K562 (cell line): ENCODE measurements at regions not wholly inside any gene's neighbourhood (a gene's known extent, or its start where the extent isn't known, plus 50 kb on each side); places are given as distances from the start of the nearest gene placed in this dataset.

Source experiments
- ATAC-seq: fragments of 200-7000 bp; cut with Tn5 transposase; 3 replicates; pipeline ENCODE4 v1.9.1; 2020; ENCODE audit warnings: moderate library complexity
- BruUV-seq: library from RNA; stranded (reverse); fragments of 400-500 nt; replicated peaks from 2 replicates; lab custom pipeline; 2021; lab: Mats Ljungman, UMichigan
- CTCF ChIA-PET: fragments of 300-600 bp; formaldehyde crosslinking; extraction: SDS; loops from one replicate; lab custom pipeline; 2021; ENCODE audit warnings: low intra/inter-chr PET ratio; lab: Yijun Ruan, JAX
- POLR2A ChIA-PET: fragments of 300-600, 350-650 bp; sonication (Branson Sonifier 250); formaldehyde crosslinking; extraction: SDS; loops from one replicate; lab custom pipeline; 2021; ENCODE audit warnings: antibody characterized with exemption, inconsistent platforms; lab: Yijun Ruan, JAX
- DNase-seq, 4 experiments: peaks; one replicate each; pipeline versions ENCODE4 v3.0.0 to v3.0.0-alpha.2; 2011 to 2018; ENCODE audit warnings: low spot score in 3 of 4, mixed read lengths in 3 of 4; ENCODE audit errors: extremely low read depth in 1 of 4
- FAIRE-seq: peaks from 2 replicates; lab custom pipeline; 2011; peaks lifted over from hg19 to GRCh38; lab: Jason Lieb, UNC
- H2AFZ ChIP-seq: 2 replicates; pipeline ENCODE4 v1.6.0; 2011; ENCODE audit warnings: low read depth, low read length, control low read depth, inconsistent platforms
- H3K27ac ChIP-seq: fragments of 200-600 bp; 3 replicates; pipeline ENCODE4 v1.8.0; 2011; ENCODE audit warnings: low read depth, mild to moderate bottlenecking, control low read depth, inconsistent platforms, low read length, moderate library complexity, mixed read lengths; ENCODE audit errors: extremely low read depth
- H3K27me3 ChIP-seq, 2 experiments: fragments of 300-600 bp in 1 of 2; 2 replicates in 1 of 2; 3 replicates in 1 of 2; pipeline versions ENCODE4 v1.6.0 to v1.8.0; 2011; ENCODE audit warnings: inconsistent platforms in 2 of 2, low read length in 2 of 2, mild to moderate bottlenecking in 1 of 2, mixed read lengths in 1 of 2, moderate library complexity in 1 of 2; ENCODE audit not compliant: control insufficient read depth in 2 of 2, insufficient read depth in 2 of 2
- H3K36me3 ChIP-seq: fragments of 300-600 bp; 3 replicates; pipeline ENCODE4 v1.8.0; 2011; ENCODE audit warnings: mild to moderate bottlenecking, low read length, inconsistent platforms; ENCODE audit not compliant: control insufficient read depth, insufficient read depth
- H3K4me1 ChIP-seq, 2 experiments: fragments of 200-600 bp in 1 of 2; replicated peaks in 1 of 2; 2 replicates in 1 of 2; 3 replicates in 1 of 2; pipeline versions ENCODE4 v1.5.1 to v1.8.0; 2011; ENCODE audit warnings: inconsistent platforms in 2 of 2, low read length in 2 of 2, mild to moderate bottlenecking in 1 of 2, mixed read lengths in 1 of 2, moderate library complexity in 1 of 2; ENCODE audit not compliant: control insufficient read depth in 2 of 2, insufficient read depth in 2 of 2
- H3K4me2 ChIP-seq: 2 replicates; pipeline ENCODE4 v1.6.1; 2011; ENCODE audit warnings: low read length, control low read depth, inconsistent platforms, mixed read lengths; ENCODE audit not compliant: insufficient read depth
- H3K4me3 ChIP-seq: fragments of 200-600 bp; sonication (generic), shearing (Covaris generic); 2 replicates; pipeline ENCODE4 v1.5.1; 2016; ENCODE audit warnings: control low read depth, inconsistent platforms
- H3K79me2 ChIP-seq: fragments of 200-600 bp; 3 replicates; pipeline ENCODE4 v1.8.0; 2011; ENCODE audit warnings: low read length, inconsistent platforms; ENCODE audit not compliant: control insufficient read depth, insufficient read depth
- H3K9ac ChIP-seq, 2 experiments: 2 replicates each; pipeline versions ENCODE4 v1.6.0 to v1.6.1; 2011; ENCODE audit warnings: low read depth in 2 of 2, low read length in 2 of 2, control low read depth in 1 of 2, inconsistent platforms in 1 of 2, mild to moderate bottlenecking in 1 of 2, mixed read lengths in 1 of 2; ENCODE audit not compliant: insufficient read depth in 1 of 2
- H3K9me1 ChIP-seq: one replicate; pipeline ENCODE4 v1.6.0; 2011; ENCODE audit warnings: inconsistent platforms, mild to moderate bottlenecking, low read length, moderate library complexity; ENCODE audit not compliant: control insufficient read depth, insufficient read depth
- H3K9me3 ChIP-seq: replicated peaks from 2 replicates; pipeline ENCODE4 v1.5.1; 2011; ENCODE audit warnings: low read depth, low read length, inconsistent platforms; ENCODE audit not compliant: control insufficient read depth, insufficient read depth
- H4K20me1 ChIP-seq: replicated peaks from 2 replicates; pipeline ENCODE4 v1.6.1; 2011; ENCODE audit warnings: low read length, inconsistent platforms, mixed read lengths; ENCODE audit not compliant: control insufficient read depth, insufficient read depth
- ATF6 ChIP-seq: sonication (generic); formaldehyde crosslinking; IDR thresholded peaks from 2 replicates; pipeline ENCODE4 v1.4.0; 2020; ENCODE audit warnings: mild to moderate bottlenecking, missing genetic modification reagents
- BRD9 ChIP-seq: fragments of 450-650 bp; IDR thresholded peaks from 2 replicates; pipeline ENCODE4 v1.6.1; 2018; ENCODE audit warnings: low read depth; ENCODE audit not compliant: partially characterized antibody
- CHD2 ChIP-seq: IDR thresholded peaks from 2 replicates; pipeline ENCODE4 v1.6.1; 2011; ENCODE audit warnings: low read depth, low read length
- FOSL1 ChIP-seq: fragments of 200-800 bp; sonication (Bioruptor generic); conservative IDR thresholded peaks from 2 replicates; pipeline ENCODE4 v1.6.1; 2016; ENCODE audit warnings: missing genetic modification characterization, missing compliant biosample characterization
- HDAC1 ChIP-seq, 2 experiments: fragments of 450-650 bp; IDR thresholded peaks; 2 replicates each; pipeline ENCODE4 v1.6.1; 2016 to 2017; ENCODE audit warnings: inconsistent platforms in 1 of 2, mild to moderate bottlenecking in 1 of 2, moderate library complexity in 1 of 2
- NFIX ChIP-seq: fragments of 250-450 bp; sonication (Bioruptor Pico); IDR thresholded peaks from 2 replicates; pipeline ENCODE4 v1.4.0; 2020; ENCODE audit warnings: low read depth, mild to moderate bottlenecking, moderate library complexity
- NR1H2 ChIP-seq: sonication (generic); formaldehyde crosslinking; IDR thresholded peaks from 2 replicates; pipeline ENCODE4 v1.4.0; 2020; ENCODE audit warnings: mild to moderate bottlenecking, missing genetic modification reagents
- POLR3A ChIP-seq: IDR thresholded peaks from 2 replicates; pipeline ENCODE4 v1.6.1; 2011; ENCODE audit warnings: borderline replicate concordance, mild to moderate bottlenecking, moderate library complexity; ENCODE audit not compliant: insufficient read length, insufficient read depth; ENCODE audit errors: extremely low read depth
- PURB ChIP-seq: sonication (generic); formaldehyde crosslinking; IDR thresholded peaks from 2 replicates; pipeline ENCODE4 v1.9.0; 2021; ENCODE audit warnings: low read depth, mild to moderate bottlenecking, missing genetic modification reagents
- SAP30 ChIP-seq: fragments of 200-600 bp; sonication (generic); IDR thresholded peaks from 2 replicates; pipeline ENCODE4 v1.6.1; 2012; ENCODE audit warnings: borderline replicate concordance, low read depth, mild to moderate bottlenecking, moderate library complexity, low read length, control low read depth, inconsistent platforms; ENCODE audit not compliant: insufficient read depth, poor library complexity, severe bottlenecking
- SMARCE1 ChIP-seq: fragments of 450-650 bp; IDR thresholded peaks from 2 replicates; pipeline ENCODE4 v1.7.1; 2016; ENCODE audit warnings: mild to moderate bottlenecking
- SRSF7 ChIP-seq: fragments of 200-400 bp; formaldehyde crosslinking; optimal IDR thresholded peaks from 2 replicates; pipeline ENCODE3; 2017; ENCODE audit warnings: mild to moderate bottlenecking, low read depth, low read length
- TCF3 ChIP-seq: sonication (generic); formaldehyde crosslinking; IDR thresholded peaks from 2 replicates; pipeline ENCODE4 v1.4.0; 2020; ENCODE audit warnings: mild to moderate bottlenecking, missing genetic modification reagents
- TEAD1 ChIP-seq, 2 experiments: fragments of 450-650 bp in 1 of 2; sonication (generic) in 1 of 2; formaldehyde crosslinking; IDR thresholded peaks; 2 replicates each; pipeline versions ENCODE4 v1.4.0 to v1.8.0; 2020 to 2022; ENCODE audit warnings: mild to moderate bottlenecking in 2 of 2, missing genetic modification reagents in 1 of 2
- TOE1 ChIP-seq, 2 experiments: fragments of 450-650 bp in 1 of 2; sonication (generic) in 1 of 2; formaldehyde crosslinking in 1 of 2; IDR thresholded peaks; 2 replicates each; pipeline versions ENCODE4 v1.7.1 to v1.8.0; 2016 to 2022; ENCODE audit warnings: borderline replicate concordance in 2 of 2, mild to moderate bottlenecking in 2 of 2, antibody characterized with exemption in 1 of 2, inconsistent platforms in 1 of 2, low read depth in 1 of 2, missing genetic modification reagents in 1 of 2, moderate library complexity in 1 of 2
- ZMIZ1 ChIP-seq, 2 experiments: fragments of 150-350 bp in 1 of 2; IDR thresholded peaks; 2 replicates each; pipeline ENCODE4 v1.6.1; 2012 to 2016; ENCODE audit warnings: low read depth in 2 of 2, low read length in 2 of 2, mild to moderate bottlenecking in 1 of 2, moderate library complexity in 1 of 2
- ZNF175 ChIP-seq: fragments of 200-800 bp; sonication (Bioruptor generic); IDR thresholded peaks from 2 replicates; pipeline ENCODE4 v1.6.1; 2016; ENCODE audit warnings: low read depth, mild to moderate bottlenecking, missing genetic modification characterization, missing compliant biosample characterization
- WGBS: fragments of 100-300 bp; shearing (Covaris generic); methylation state at CpG from one replicate; pipeline ENCODE4 v1.1.6; 2016; ENCODE audit warnings: low coverage, mixed read lengths; ENCODE audit not compliant: insufficient coverage; ENCODE audit errors: missing lambda C conversion rate; 5-methylcytosine and 5-hydroxymethylcytosine counted together
- in situ Hi-C: fragments of 300-500 bp; cut with MboI; formaldehyde crosslinking; loops from 4 replicates; pipeline ENCODE4 v1.15.0; 2018; ENCODE audit warnings: inconsistent platforms, mixed read lengths
- intact Hi-C: fragments of 100-400 bp; cut with micrococcal nuclease; formaldehyde crosslinking; loops from 2 replicates; pipeline ENCODE4 v1.14.2; 2022

- intact Hi-C loops, result no loop called here
- Histone ChIP-seq H3K4me3 (no peak overlapping the region), H4K20me1 (0 out of 2 replicates have a peak, but pooled peaks cover 3% of the 10 kb centered on the region), H3K9me1 (no peaks in the 10 kb centered on the region), H3K27ac (no peak overlapping the region), H3K9ac (no peak overlapping the region), H3K79me2 (no peaks in the 10 kb centered on the region), H2AFZ (no peak overlapping the region), H3K36me3 (no peaks in the 10 kb centered on the region), H3K27me3 (peaks cover 14 to 30% of the 10 kb centered on the region in 2 experiments; a peak in 4 of 5 replicates), H3K4me2 (no peak overlapping the region), H3K9me3 (no peaks in the 10 kb centered on the region), H3K4me1 (peaks cover 0 to 4% of the 10 kb centered on the region in 2 experiments; a peak in 1 of 5 replicates)
- no peak for FAIRE-seq
- ATAC-seq, result no peak
- DNase-seq, result no peak
- whole genome bisulfite sequencing, result 0% methylated on average over 1 of the region's 1 CpG
- in situ Hi-C loops, result loop anchor here (10.0 kb wide), 2 partner anchors 528 to 638 kb away; no protein-coding TSS in a partner anchor
- ChIA-PET POLR2A (interaction anchor here (0.6 kb wide), 3 partner anchors 12 to 637 kb away, joined by 3 to 4 read pairs (median 3); no protein-coding TSS in a partner anchor), CTCF (no interaction called here)
- BruUV-seq, result no TSS peak
- TF ChIP-seq NFIX (CRISPR knock-in tag) (no peak), TOE1 (IDR thresholded peaks at IDR 0.05; ENCODE audit: borderline replicate concordance) (no peak), TOE1 (CRISPR knock-in tag; IDR thresholded peaks at IDR 0.05; ENCODE audit: borderline replicate concordance, low read depth) (no peak), SRSF7 (no peak), HDAC1 (IDR thresholded peaks at IDR 0.05) (no peak), FOSL1 (tag) (no peak), POLR3A (no peak), SMARCE1 (no peak), ZNF175 (CRISPR knock-in tag) (no peak), SAP30 (no peak), ATF6 (CRISPR knock-in tag) (no peak), ZMIZ1 (IDR thresholded peaks at IDR 0.05; ENCODE audit: low read depth in 2 of 2, low read length in 2 of 2) (no peak), PURB (CRISPR knock-in tag) (no peak), CHD2 (no peak), BRD9 (no peak), TEAD1 (CRISPR knock-in tag; IDR thresholded peaks at IDR 0.05) (no peak), TCF3 (no peak), NR1H2 (no peak)
Observed at GRCh38 chr5:154603011-154603410, 125.0 kb upstream of the HAND1 start.
